MV-4-11 (cell line): ENCODE measurements at regions not wholly inside any gene's neighbourhood (a gene's known extent, or its start where the extent isn't known, plus 50 kb on each side); places are given as distances from the start of the nearest gene placed in this dataset.

Experiments
- DNase-seq: peaks from one replicate; lab custom pipeline; 2025; lab: John Stamatoyannopoulos, UW

GRCh38 chr11:92703449-92703830 is 266.0 kb upstream of the MTNR1B start:
- no peak for DNase-seq

GRCh38 chr11:92707173-92707619 is 262.3 kb upstream of the MTNR1B start:
- no peak for DNase-seq

- DNase-seq: no peak
These were observed 261.8 kb upstream of the MTNR1B start for GRCh38 chr11:92707665-92708064.

- no peak for DNase-seq
These were observed 260.1 kb upstream of the MTNR1B start for GRCh38 chr11:92709329-92709728.

- no peak for DNase-seq
These were observed 257.5 kb upstream of the MTNR1B start for GRCh38 chr11:92711926-92712325.

GRCh38 chr11:92714111-92714510 is 255.3 kb upstream of the MTNR1B start:
- no peak for DNase-seq

GRCh38 chr11:92717240-92717639 is 252.2 kb upstream of the MTNR1B start:
- DNase-seq: no peak

GRCh38 chr11:92720385-92720784 is 249.1 kb upstream of the MTNR1B start:
- DNase-seq: no peak

- DNase-seq: no peak
These were observed 244.1 kb upstream of the MTNR1B start for GRCh38 chr11:92725352-92725751.

- DNase-seq: no peak
These were observed 242.3 kb upstream of the MTNR1B start for GRCh38 chr11:92727123-92727522.

GRCh38 chr11:92727769-92728168 is 241.7 kb upstream of the MTNR1B start:
- DNase-seq: no peak

GRCh38 chr11:92728628-92729027 is 240.8 kb upstream of the MTNR1B start:
- no peak for DNase-seq

GRCh38 chr11:92735039-92735438 is 234.4 kb upstream of the MTNR1B start:
- no peak for DNase-seq

GRCh38 chr11:92738276-92738675 is 231.2 kb upstream of the MTNR1B start:
- no peak for DNase-seq

- no peak for DNase-seq
These were observed 230.4 kb upstream of the MTNR1B start for GRCh38 chr11:92739041-92739440.

GRCh38 chr11:92739491-92739890 is 230.0 kb upstream of the MTNR1B start:
- DNase-seq: no peak

GRCh38 chr11:92740276-92740675 is 229.2 kb upstream of the MTNR1B start:
- no peak for DNase-seq

- DNase-seq: no peak
These were observed 224.4 kb upstream of the MTNR1B start for GRCh38 chr11:92744929-92745585.

GRCh38 chr11:92750794-92751193 is 218.7 kb upstream of the MTNR1B start:
- no peak for DNase-seq

GRCh38 chr11:92751594-92751993 is 217.9 kb upstream of the MTNR1B start:
- no peak for DNase-seq

- DNase-seq: no peak
These were observed 217.3 kb upstream of the MTNR1B start for GRCh38 chr11:92752122-92752521.

GRCh38 chr11:92753161-92753560 is 216.3 kb upstream of the MTNR1B start:
- no peak for DNase-seq

GRCh38 chr11:92758241-92758780 is 211.1 kb upstream of the MTNR1B start:
- no peak for DNase-seq

GRCh38 chr11:92759571-92760214 is 209.8 kb upstream of the MTNR1B start:
- DNase-seq: no peak
